K562 (cell line): ENCODE measurements at regions not wholly inside any gene's neighbourhood (a gene's known extent, or its start where the extent isn't known, plus 50 kb on each side); places are given as distances from the start of the nearest gene placed in this dataset.

Experiments used
- ATAC-seq: fragments of 200-7000 bp; cut with Tn5 transposase; 3 replicates; pipeline ENCODE4 v1.9.1; 2020; ENCODE audit warnings: moderate library complexity
- BruUV-seq: library from RNA; stranded (reverse); fragments of 400-500 nt; replicated peaks from 2 replicates; lab custom pipeline; 2021; lab: Mats Ljungman, UMichigan
- CTCF ChIA-PET: fragments of 300-600 bp; formaldehyde crosslinking; extraction: SDS; loops from one replicate; lab custom pipeline; 2021; ENCODE audit warnings: low intra/inter-chr PET ratio; lab: Yijun Ruan, JAX
- POLR2A ChIA-PET: fragments of 300-600, 350-650 bp; sonication (Branson Sonifier 250); formaldehyde crosslinking; extraction: SDS; loops from one replicate; lab custom pipeline; 2021; ENCODE audit warnings: antibody characterized with exemption, inconsistent platforms; lab: Yijun Ruan, JAX
- DNase-seq, 4 experiments: peaks; one replicate each; pipeline versions ENCODE4 v3.0.0 to v3.0.0-alpha.2; 2011 to 2018; ENCODE audit warnings: low spot score in 3 of 4, mixed read lengths in 3 of 4; ENCODE audit errors: extremely low read depth in 1 of 4
- FAIRE-seq: peaks from 2 replicates; lab custom pipeline; 2011; peaks lifted over from hg19 to GRCh38; lab: Jason Lieb, UNC
- H2AFZ ChIP-seq: 2 replicates; pipeline ENCODE4 v1.6.0; 2011; ENCODE audit warnings: low read depth, low read length, control low read depth, inconsistent platforms
- H3K27ac ChIP-seq: fragments of 200-600 bp; 3 replicates; pipeline ENCODE4 v1.8.0; 2011; ENCODE audit warnings: low read depth, mild to moderate bottlenecking, control low read depth, inconsistent platforms, low read length, moderate library complexity, mixed read lengths; ENCODE audit errors: extremely low read depth
- H3K27me3 ChIP-seq, 2 experiments: fragments of 300-600 bp in 1 of 2; 2 replicates in 1 of 2; 3 replicates in 1 of 2; pipeline versions ENCODE4 v1.6.0 to v1.8.0; 2011; ENCODE audit warnings: inconsistent platforms in 2 of 2, low read length in 2 of 2, mild to moderate bottlenecking in 1 of 2, mixed read lengths in 1 of 2, moderate library complexity in 1 of 2; ENCODE audit not compliant: control insufficient read depth in 2 of 2, insufficient read depth in 2 of 2
- H3K36me3 ChIP-seq: fragments of 300-600 bp; 3 replicates; pipeline ENCODE4 v1.8.0; 2011; ENCODE audit warnings: mild to moderate bottlenecking, low read length, inconsistent platforms; ENCODE audit not compliant: control insufficient read depth, insufficient read depth
- H3K4me1 ChIP-seq, 2 experiments: fragments of 200-600 bp in 1 of 2; replicated peaks in 1 of 2; 2 replicates in 1 of 2; 3 replicates in 1 of 2; pipeline versions ENCODE4 v1.5.1 to v1.8.0; 2011; ENCODE audit warnings: inconsistent platforms in 2 of 2, low read length in 2 of 2, mild to moderate bottlenecking in 1 of 2, mixed read lengths in 1 of 2, moderate library complexity in 1 of 2; ENCODE audit not compliant: control insufficient read depth in 2 of 2, insufficient read depth in 2 of 2
- H3K4me2 ChIP-seq: 2 replicates; pipeline ENCODE4 v1.6.1; 2011; ENCODE audit warnings: low read length, control low read depth, inconsistent platforms, mixed read lengths; ENCODE audit not compliant: insufficient read depth
- H3K4me3 ChIP-seq: fragments of 200-600 bp; sonication (generic), shearing (Covaris generic); 2 replicates; pipeline ENCODE4 v1.5.1; 2016; ENCODE audit warnings: control low read depth, inconsistent platforms
- H3K79me2 ChIP-seq: fragments of 200-600 bp; 3 replicates; pipeline ENCODE4 v1.8.0; 2011; ENCODE audit warnings: low read length, inconsistent platforms; ENCODE audit not compliant: control insufficient read depth, insufficient read depth
- H3K9ac ChIP-seq, 2 experiments: 2 replicates each; pipeline versions ENCODE4 v1.6.0 to v1.6.1; 2011; ENCODE audit warnings: low read depth in 2 of 2, low read length in 2 of 2, control low read depth in 1 of 2, inconsistent platforms in 1 of 2, mild to moderate bottlenecking in 1 of 2, mixed read lengths in 1 of 2; ENCODE audit not compliant: insufficient read depth in 1 of 2
- H3K9me1 ChIP-seq: one replicate; pipeline ENCODE4 v1.6.0; 2011; ENCODE audit warnings: inconsistent platforms, mild to moderate bottlenecking, low read length, moderate library complexity; ENCODE audit not compliant: control insufficient read depth, insufficient read depth
- H3K9me3 ChIP-seq: replicated peaks from 2 replicates; pipeline ENCODE4 v1.5.1; 2011; ENCODE audit warnings: low read depth, low read length, inconsistent platforms; ENCODE audit not compliant: control insufficient read depth, insufficient read depth
- H4K20me1 ChIP-seq: replicated peaks from 2 replicates; pipeline ENCODE4 v1.6.1; 2011; ENCODE audit warnings: low read length, inconsistent platforms, mixed read lengths; ENCODE audit not compliant: control insufficient read depth, insufficient read depth
- ETV6 ChIP-seq, 3 experiments: fragments of 150-350 bp in 1 of 3; sonication (generic) in 1 of 3; formaldehyde crosslinking in 1 of 3; IDR thresholded peaks; 2 replicates each; pipeline versions ENCODE4 v1.6.1 to v1.8.0; 2014 to 2022; ENCODE audit warnings: borderline replicate concordance in 2 of 3, low read depth in 2 of 3, antibody characterized with exemption in 1 of 3, low read length in 1 of 3, mild to moderate bottlenecking in 1 of 3, missing genetic modification reagents in 1 of 3
- KDM5B ChIP-seq: fragments of 200-600 bp; sonication (generic); IDR thresholded peaks from 2 replicates; pipeline ENCODE4 v1.6.1; 2012; ENCODE audit warnings: low read depth, mild to moderate bottlenecking, moderate library complexity, low read length, control low read depth, inconsistent platforms; ENCODE audit not compliant: insufficient replicate concordance
- LARP7 ChIP-seq: fragments of 450-650 bp; IDR thresholded peaks from 2 replicates; pipeline ENCODE4 v1.6.1; 2016
- MAFK ChIP-seq: IDR thresholded peaks from 2 replicates; pipeline ENCODE4 v1.6.1; 2011; ENCODE audit warnings: low read length, improper control_type of control experiment
- NR4A1 ChIP-seq, 2 experiments: fragments of 250-450 bp in 1 of 2; fragments of 450-650 bp in 1 of 2; sonication (Bioruptor Pico) in 1 of 2; IDR thresholded peaks; 2 replicates each; pipeline versions ENCODE4 v1.4.0 to v1.6.1; 2016 to 2020; ENCODE audit warnings: mild to moderate bottlenecking in 2 of 2, missing compliant biosample characterization in 1 of 2, missing genetic modification characterization in 1 of 2, moderate library complexity in 1 of 2
- PATZ1 ChIP-seq: fragments of 250-450 bp; sonication (Bioruptor Pico); IDR thresholded peaks from 2 replicates; pipeline ENCODE4 v1.5.0; 2020; ENCODE audit warnings: mild to moderate bottlenecking, borderline replicate concordance
- PHF20 ChIP-seq: fragments of 450-650 bp; IDR thresholded peaks from 2 replicates; pipeline ENCODE4 v1.6.1; 2018; ENCODE audit not compliant: partially characterized antibody
- SETDB1 ChIP-seq: IDR thresholded peaks from one replicate; pipeline ENCODE4 v1.6.1; 2012; ENCODE audit warnings: low read length, control low read depth, inconsistent platforms
- SMAD2 ChIP-seq: fragments of 150-350 bp; IDR thresholded peaks from 2 replicates; pipeline ENCODE4 v1.6.1; 2014; ENCODE audit warnings: low read depth, mild to moderate bottlenecking, low read length
- TBL1XR1 ChIP-seq, 2 experiments: IDR thresholded peaks; 2 replicates each; pipeline ENCODE4 v1.6.1; 2012; ENCODE audit warnings: improper control_type of control experiment in 2 of 2, low read length in 2 of 2, mild to moderate bottlenecking in 1 of 2
- TCF15 ChIP-seq: fragments of 250-450 bp; sonication (Bioruptor Pico); IDR thresholded peaks from 2 replicates; pipeline ENCODE4 v1.8.0; 2022; ENCODE audit warnings: moderate library complexity, mild to moderate bottlenecking, inconsistent platforms
- ZNF445 ChIP-seq: fragments of 250-450 bp; sonication (Bioruptor Pico); IDR thresholded peaks from 2 replicates; pipeline ENCODE4 v1.4.0; 2020; ENCODE audit warnings: low read depth, mild to moderate bottlenecking, moderate library complexity
- ZNF511 ChIP-seq: sonication (generic); formaldehyde crosslinking; IDR thresholded peaks from 2 replicates; pipeline ENCODE4 v1.8.0; 2022; ENCODE audit warnings: mild to moderate bottlenecking, missing genetic modification reagents
- ZNF592 ChIP-seq: fragments of 450-650 bp; IDR thresholded peaks from 2 replicates; pipeline ENCODE4 v1.6.1; 2017; ENCODE audit warnings: antibody characterized with exemption, mild to moderate bottlenecking
- ZNF77 ChIP-seq: fragments of 250-450 bp; sonication (Bioruptor Pico); IDR thresholded peaks from 2 replicates; pipeline ENCODE4 v1.5.0; 2020
- WGBS: fragments of 100-300 bp; shearing (Covaris generic); methylation state at CpG from one replicate; pipeline ENCODE4 v1.1.6; 2016; ENCODE audit warnings: low coverage, mixed read lengths; ENCODE audit not compliant: insufficient coverage; ENCODE audit errors: missing lambda C conversion rate; 5-methylcytosine and 5-hydroxymethylcytosine counted together
- in situ Hi-C: fragments of 300-500 bp; cut with MboI; formaldehyde crosslinking; loops from 4 replicates; pipeline ENCODE4 v1.15.0; 2018; ENCODE audit warnings: inconsistent platforms, mixed read lengths
- intact Hi-C: fragments of 100-400 bp; cut with micrococcal nuclease; formaldehyde crosslinking; loops from 2 replicates; pipeline ENCODE4 v1.14.2; 2022

- ATAC-seq = no peak
- 21% methylated on average over 16 of the region's 16 CpGs for WGBS
- no peaks in the 10 kb centered on the region for H3K4me1 ChIP-seq
- H3K27ac ChIP-seq = no peak overlapping the region
- no peak overlapping the region for H2AFZ ChIP-seq
- no peaks in the 10 kb centered on the region for H3K9me1 ChIP-seq
- no peaks in the 10 kb centered on the region for H3K36me3 ChIP-seq
- no peak for FAIRE-seq
- no peaks in the 10 kb centered on the region for H4K20me1 ChIP-seq
- ChIA-PET POLR2A (no interaction called here), CTCF (no interaction called here)
- H3K27me3 ChIP-seq = no peaks in the 10 kb centered on the region
- DNase-seq = no peak
- no peak overlapping the region for H3K4me2 ChIP-seq
- no TSS peak for BruUV-seq
- in situ Hi-C loops = no loop called here
- no peak overlapping the region for H3K9ac ChIP-seq
- intact Hi-C loops = no loop called here
- H3K9me3 ChIP-seq = no peaks in the 10 kb centered on the region
- no peak overlapping the region for H3K4me3 ChIP-seq
- no peaks in the 10 kb centered on the region for H3K79me2 ChIP-seq
- TF ChIP-seq MAFK (no peak), ZNF445 (CRISPR knock-in tag) (no peak), TBL1XR1 (IDR thresholded peaks at IDR 0.05; ENCODE audit: low read length in 2 of 2) (no peak), SETDB1 (no peak), ZNF77 (no peak), ZNF511 (CRISPR knock-in tag) (no peak), ETV6 (IDR thresholded peaks at IDR 0.05; ENCODE audit: borderline replicate concordance in 1 of 2, low read depth in 2 of 2, low read length in 1 of 2) (no peak), ETV6 (CRISPR knock-in tag; IDR thresholded peaks at IDR 0.05; ENCODE audit: borderline replicate concordance) (no peak), PATZ1 (CRISPR knock-in tag) (no peak), NR4A1 (CRISPR knock-in tag; IDR thresholded peaks at IDR 0.05) (no peak), NR4A1 (tag; IDR thresholded peaks at IDR 0.05) (no peak), ZNF592 (no peak), KDM5B (no peak), PHF20 (no peak), LARP7 (no peak), SMAD2 (no peak), TCF15 (no peak)
Measured at GRCh38 chr2:87401726-87402345, 346.1 kb upstream of the PLGLB2 start.
